NCI-H2196 (cell line): ENCODE measurements at regions not wholly inside any gene's neighbourhood (a gene's known extent, or its start where the extent isn't known, plus 50 kb on each side); places are given as distances from the start of the nearest gene placed in this dataset.
"Not testable (repeated sequence)": the region's sequence is repeated elsewhere in the genome, so short reads cannot be mapped to it uniquely, and the experiment has no call there.

Experiments used
- DNase-seq: peaks from one replicate; lab custom pipeline; 2025; ENCODE audit not compliant: unreplicated experiment; lab: John Stamatoyannopoulos, UW

- not testable (repeated sequence) for DNase-seq
Measured at GRCh38 chr17:45585794-45586650, 95.5 kb upstream of the PLEKHM1 start.

- not testable (repeated sequence) for DNase-seq
Measured at GRCh38 chr17:45586651-45586934, 96.1 kb upstream of the PLEKHM1 start.

GRCh38 chr17:45592433-45592923 is 102.0 kb upstream of the PLEKHM1 start:
- DNase-seq: not testable (repeated sequence)

- not testable (repeated sequence) for DNase-seq
Measured at GRCh38 chr17:45596347-45596746, 105.8 kb upstream of the PLEKHM1 start.

GRCh38 chr17:45600052-45601012 is 109.8 kb upstream of the PLEKHM1 start:
- not testable (repeated sequence) for DNase-seq

GRCh38 chr17:45601013-45601412 is 110.5 kb upstream of the PLEKHM1 start:
- DNase-seq: not testable (repeated sequence)

GRCh38 chr17:45601605-45602539 is 111.4 kb upstream of the PLEKHM1 start:
- not testable (repeated sequence) for DNase-seq

GRCh38 chr17:45605751-45606150 is 115.2 kb upstream of the PLEKHM1 start:
- not testable (repeated sequence) for DNase-seq

- not testable (repeated sequence) for DNase-seq
Measured at GRCh38 chr17:45619984-45620405, 129.5 kb upstream of the PLEKHM1 start.

- DNase-seq: not testable (repeated sequence)
Measured at GRCh38 chr17:45620468-45620867, 129.9 kb upstream of the PLEKHM1 start.

- DNase-seq: not testable (repeated sequence)
Measured at GRCh38 chr17:45621087-45621486, 130.6 kb upstream of the PLEKHM1 start.

GRCh38 chr17:45622295-45622694 is 131.8 kb upstream of the PLEKHM1 start:
- DNase-seq: not testable (repeated sequence)

GRCh38 chr17:45628019-45628418 is 137.5 kb upstream of the PLEKHM1 start:
- DNase-seq: no peak

- no peak for DNase-seq
Measured at GRCh38 chr17:45631941-45632340, 141.4 kb upstream of the PLEKHM1 start.

- no peak for DNase-seq
Measured at GRCh38 chr17:45639297-45639849, 144.7 kb upstream of the CRHR1 start.

GRCh38 chr17:45640141-45640850 is 143.8 kb upstream of the CRHR1 start:
- DNase-seq: no peak

- DNase-seq: no peak
Measured at GRCh38 chr17:45641541-45641940, 142.6 kb upstream of the CRHR1 start.

GRCh38 chr17:45643591-45643990 is 140.5 kb upstream of the CRHR1 start:
- DNase-seq: no peak

GRCh38 chr17:45644637-45645036 is 139.5 kb upstream of the CRHR1 start:
- not testable (repeated sequence) for DNase-seq
